HG03521 (cell line): ENCODE measurements at regions not wholly inside any gene's neighbourhood (a gene's known extent, or its start where the extent isn't known, plus 50 kb on each side); places are given as distances from the start of the nearest gene placed in this dataset.
"Not testable (repeated sequence)": the region's sequence is repeated elsewhere in the genome, so short reads cannot be mapped to it uniquely, and the experiment has no call there.

Source experiments
- ATAC-seq: cut with Tn5 transposase; IDR thresholded peaks from one replicate; pipeline ENCODE4 v1.9.1; 2021; ENCODE audit warnings: mild to moderate bottlenecking, moderate library complexity; ENCODE audit not compliant: unreplicated experiment

- no peak for ATAC-seq
These were observed 147.4 kb downstream of the TENT5C start for GRCh38 chr1:117753232-117753631.

- no peak for ATAC-seq
These were observed 147.8 kb downstream of the TENT5C start for GRCh38 chr1:117753652-117754051.

- ATAC-seq, result no peak
These were observed 148.5 kb downstream of the TENT5C start for GRCh38 chr1:117754061-117754969.

DNA sequence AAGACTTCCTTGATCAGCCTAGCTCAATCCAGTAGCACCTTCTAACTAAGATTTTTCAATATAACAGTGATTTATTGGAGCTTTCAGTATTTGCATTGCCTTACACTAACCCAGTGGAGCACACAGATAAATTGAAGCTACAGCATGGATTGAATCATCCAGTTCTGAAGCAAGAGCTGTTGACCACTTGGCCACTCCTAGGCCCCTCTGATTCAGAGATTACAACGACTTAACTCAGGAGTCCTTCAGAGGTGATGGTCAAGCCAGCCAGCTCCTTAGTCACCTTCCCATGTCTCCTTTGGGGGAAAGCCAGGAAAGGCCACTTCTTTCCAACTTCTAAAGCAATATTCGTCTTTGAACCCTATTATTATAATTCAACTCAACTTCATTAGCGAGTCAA, 151.8 kb downstream of the TENT5C start:
- ATAC-seq, result no peak

- ATAC-seq, result peak; percentile 59
These were observed 152.8 kb downstream of the TENT5C start for GRCh38 chr1:117758444-117759316.

GRCh38 chr1:117759535-117759934, 153.7 kb downstream of the TENT5C start:
- no peak for ATAC-seq

- ATAC-seq, result no peak
These were observed 154.2 kb downstream of the TENT5C start for GRCh38 chr1:117760069-117760468.

GRCh38 chr1:117760485-117760884, 154.6 kb downstream of the TENT5C start:
- no peak for ATAC-seq

- ATAC-seq, result not testable (repeated sequence)
These were observed 161.7 kb downstream of the GDAP2 start for GRCh38 chr1:117767756-117768155.

GRCh38 chr1:117770981-117771531, 158.4 kb downstream of the GDAP2 start:
- no peak for ATAC-seq

DNA sequence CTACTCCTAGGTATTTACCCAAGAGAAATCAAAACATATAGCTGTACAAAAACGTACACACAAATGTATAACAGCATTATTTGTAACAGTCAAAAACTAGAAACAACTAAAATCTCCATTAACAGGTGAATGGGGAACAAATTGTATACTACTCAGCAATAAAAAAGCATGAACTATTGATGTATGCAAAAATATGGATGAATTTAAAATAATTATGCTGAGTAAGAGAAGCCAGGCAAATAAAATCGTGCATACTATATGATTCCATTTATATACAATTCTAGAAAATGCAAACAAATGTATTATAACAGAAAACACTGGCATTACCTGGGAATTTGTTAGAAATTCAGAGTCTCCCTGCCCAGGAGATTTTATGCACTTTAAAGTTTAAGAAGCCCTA, 150.1 kb downstream of the GDAP2 start:
- ATAC-seq, result no peak

GRCh38 chr1:117780687-117781475, 148.5 kb downstream of the GDAP2 start:
- ATAC-seq, result no peak

DNA sequence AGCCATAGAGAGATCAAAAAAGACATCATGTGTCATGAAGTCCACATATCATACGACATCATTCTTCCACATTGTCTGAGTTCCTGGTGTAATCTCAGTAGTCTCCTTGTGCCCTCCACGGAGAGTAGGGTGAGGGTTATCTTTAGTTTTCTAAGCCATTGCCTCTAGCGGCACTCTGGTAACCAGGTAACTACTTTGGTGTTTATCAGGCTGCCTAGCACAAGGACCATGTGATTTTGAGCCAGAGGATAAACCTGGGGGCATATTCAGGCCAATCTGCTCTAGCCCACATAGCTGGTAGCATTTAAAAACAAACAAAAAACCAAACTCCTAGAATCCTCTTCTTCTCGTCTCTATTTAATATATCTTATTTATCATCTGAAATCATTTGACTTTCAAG, 147.4 kb downstream of the GDAP2 start:
- no peak for ATAC-seq

- ATAC-seq, result no peak
These were observed 145.6 kb downstream of the GDAP2 start for GRCh38 chr1:117783606-117784396.

DNA sequence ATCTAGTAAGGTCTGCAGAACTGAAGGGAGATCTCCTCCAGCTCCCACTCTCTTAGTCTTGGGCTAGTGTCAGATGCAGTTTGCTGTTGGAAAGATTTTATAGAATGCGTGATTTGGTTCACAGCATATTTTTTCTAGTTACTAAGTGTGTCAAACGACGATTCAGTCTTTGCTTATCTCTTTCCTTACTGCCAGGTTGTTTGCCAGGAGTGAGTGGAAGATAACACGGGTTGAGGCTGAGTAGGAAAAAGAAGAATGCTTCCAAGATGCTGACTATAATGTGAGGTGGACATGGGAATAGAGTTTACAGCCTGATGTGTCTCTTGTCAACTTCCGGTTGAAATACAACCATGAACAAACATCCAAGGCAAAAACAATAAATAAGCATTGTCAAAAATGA, 141.4 kb downstream of the GDAP2 start:
- ATAC-seq, result no peak

DNA sequence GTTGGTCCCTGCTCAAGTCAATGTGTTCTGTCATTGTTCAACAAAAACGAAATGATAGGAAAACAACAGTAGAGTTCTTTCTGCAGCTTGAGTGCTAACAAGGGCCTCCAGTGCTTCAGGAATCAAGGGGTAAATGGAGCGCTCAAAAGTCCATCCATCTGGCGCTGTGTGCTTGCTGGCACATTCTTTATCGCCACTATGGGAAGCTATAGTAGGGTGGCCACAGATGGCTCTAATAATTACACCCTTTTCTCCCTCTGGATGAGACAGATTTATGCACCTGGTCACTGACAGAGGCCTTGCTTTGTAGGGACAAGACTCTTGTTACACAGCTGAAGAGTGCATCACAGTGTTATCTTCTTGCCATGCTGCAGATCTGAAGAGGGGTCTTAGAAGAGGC, 136.0 kb downstream of the GDAP2 start:
- ATAC-seq, result no peak

DNA sequence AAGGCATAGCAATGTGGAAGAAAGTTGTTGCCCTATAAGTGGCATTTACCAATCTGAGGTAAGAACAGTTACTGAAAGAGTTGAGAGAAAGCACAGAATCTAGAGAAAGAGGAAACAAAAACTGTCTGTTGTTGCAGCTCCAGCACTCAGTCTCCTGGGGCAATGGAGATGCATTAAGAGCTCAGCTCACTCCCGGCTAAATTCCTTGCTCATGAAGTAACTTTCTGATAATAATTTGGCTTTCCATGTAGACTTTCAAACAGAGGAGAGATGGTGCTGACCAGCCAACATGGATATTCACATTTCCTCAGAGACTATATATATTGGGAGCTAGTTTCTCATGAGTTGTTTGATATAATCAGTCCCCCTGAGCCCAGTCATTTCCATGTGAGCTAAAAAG, 135.3 kb downstream of the GDAP2 start:
- no peak for ATAC-seq

DNA sequence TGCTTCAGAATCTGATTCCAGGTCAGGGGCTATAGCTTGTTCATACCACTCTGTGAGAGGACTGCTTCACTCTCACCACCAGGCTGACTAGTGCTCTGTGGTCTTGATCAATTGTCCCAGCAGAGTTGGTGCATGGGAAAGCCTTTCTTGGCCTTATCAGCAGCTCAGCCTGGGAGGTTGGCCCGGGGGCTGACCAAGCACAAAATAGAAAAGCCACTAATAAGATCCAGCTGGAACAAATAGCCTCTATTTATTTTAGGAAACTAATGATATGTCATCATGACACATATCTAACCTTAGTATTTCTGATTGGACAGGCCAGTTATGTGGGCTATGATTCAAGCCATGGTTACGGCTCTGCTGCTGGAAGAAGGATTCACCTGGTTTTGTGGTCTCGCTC, 134.2 kb downstream of the GDAP2 start:
- no peak for ATAC-seq

GRCh38 chr1:117795792-117796191, 133.6 kb downstream of the GDAP2 start:
- ATAC-seq, result no peak

DNA sequence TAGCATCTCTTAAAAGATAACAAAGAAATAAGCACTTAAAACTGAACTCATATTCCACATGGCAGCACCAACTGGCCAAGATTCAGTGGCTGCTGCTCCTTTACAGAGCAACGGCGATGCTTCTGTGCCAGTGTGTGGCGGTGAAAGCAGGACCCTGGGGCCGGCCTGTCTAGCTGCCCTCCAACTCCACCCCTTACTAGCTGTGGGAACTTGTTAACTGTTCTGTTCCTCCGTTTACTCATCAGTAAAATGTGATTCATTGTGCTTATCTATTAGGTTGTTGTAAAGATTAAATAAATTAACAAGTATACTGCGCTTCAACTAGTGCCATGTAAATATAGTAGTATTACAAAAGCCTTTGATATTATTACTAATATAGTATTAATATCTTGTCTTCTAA, 133.2 kb downstream of the GDAP2 start:
- no peak for ATAC-seq
